Erythroblast (primary cell): ENCODE measurements at regions not wholly inside any gene's neighbourhood (a gene's known extent, or its start where the extent isn't known, plus 50 kb on each side); places are given as distances from the start of the nearest gene placed in this dataset.

Source experiments
- GATA1 ChIP-seq: IDR thresholded peaks from 2 replicates; pipeline ENCODE4 v1.6.1; 2011; ENCODE audit warnings: low read depth, mild to moderate bottlenecking, control low read depth, low read length, moderate library complexity
- POLR2A ChIP-seq: IDR thresholded peaks from 2 replicates; pipeline ENCODE4 v1.6.1; 2011; ENCODE audit warnings: mild to moderate bottlenecking, low read length

- TF ChIP-seq POLR2A (no peak), GATA1 (no peak)
Measured at GRCh38 chrX:124679199-124679598, 332.8 kb downstream of the SH2D1A start.
